Progenitor cell of endocrine pancreas (in vitro differentiated cells): ENCODE measurements at regions not wholly inside any gene's neighbourhood (a gene's known extent, or its start where the extent isn't known, plus 50 kb on each side); places are given as distances from the start of the nearest gene placed in this dataset.
A peak's percentile ranks its signal among the peaks of the same experiment; 100 is the strongest.

ENCODE experiments used
- DNase-seq: peaks from one replicate; pipeline ENCODE4 v3.0.0; 2021; ENCODE audit warnings: low spot score; ENCODE audit not compliant: unreplicated experiment
- H3K27ac Mint-ChIP-seq: 2 replicates; pipeline ENCODE4 v1.8.0; 2021; ENCODE audit warnings: mild to moderate bottlenecking, moderate library complexity, mixed read lengths
- H3K27me3 Mint-ChIP-seq: 2 replicates; pipeline ENCODE4 v1.8.0; 2021; ENCODE audit warnings: mixed read lengths
- H3K36me3 Mint-ChIP-seq: 2 replicates; pipeline ENCODE4 v1.8.0; 2022; ENCODE audit warnings: mixed read lengths; ENCODE audit not compliant: insufficient read depth
- H3K4me1 Mint-ChIP-seq: 2 replicates; pipeline ENCODE4 v1.8.0; 2021; ENCODE audit warnings: low read depth, mixed read lengths
- H3K4me3 Mint-ChIP-seq: 2 replicates; pipeline ENCODE4 v1.8.0; 2021; ENCODE audit warnings: low read depth, mild to moderate bottlenecking, moderate library complexity, mixed read lengths
- H3K9me3 Mint-ChIP-seq: 2 replicates; pipeline ENCODE4 v1.8.0; 2021; ENCODE audit warnings: low read depth, mixed read lengths
- CTCF ChIP-seq: fragments of 200-600 bp; sonication (generic); IDR thresholded peaks from one replicate; pipeline ENCODE4 v1.5.0; 2021; ENCODE audit warnings: antibody characterized with exemption, mild to moderate bottlenecking; ENCODE audit not compliant: unreplicated experiment

DNA sequence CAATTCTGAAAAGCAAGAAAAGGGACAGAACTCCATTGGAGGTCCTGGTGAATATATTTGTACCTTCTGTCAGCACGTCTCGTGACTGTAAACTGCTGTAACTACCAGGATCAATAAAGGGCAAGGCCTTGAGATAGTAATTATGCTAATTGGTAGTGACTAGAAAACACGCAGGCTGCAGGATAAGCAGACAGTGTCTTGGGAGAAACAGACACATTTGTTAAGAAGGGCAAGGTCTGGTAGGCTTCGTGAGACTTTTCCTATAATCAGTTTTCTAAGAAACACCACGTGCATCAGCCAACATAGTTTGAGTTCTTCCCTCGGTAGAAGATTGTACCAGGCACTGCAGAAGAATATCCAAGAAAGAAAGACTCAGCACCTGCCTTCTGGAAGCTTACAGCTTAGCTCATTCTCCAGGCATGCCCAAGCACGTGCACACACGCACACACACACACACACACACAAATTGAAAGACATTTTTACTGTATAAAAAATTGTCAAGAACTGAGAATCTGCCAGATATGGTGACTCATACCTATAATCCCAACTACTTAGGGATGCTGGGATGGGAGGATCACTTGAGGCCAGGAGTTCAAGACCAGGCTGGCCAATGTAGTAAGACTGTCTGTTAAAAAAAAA, 167.0 kb upstream of the SASH1 start:
- Mint-ChIP-seq H3K27me3 (peaks cover 3% of the 10 kb centered on the region), H3K27ac (no peak overlapping the region), H3K9me3 (peaks cover 7% of the 10 kb centered on the region), H3K4me3 (no peak overlapping the region), H3K4me1 (peaks cover 7% of the 10 kb centered on the region), H3K36me3 (peaks cover 2% of the 10 kb centered on the region)
- no peak for TF ChIP-seq CTCF
- no peak for DNase-seq

- Mint-ChIP-seq H3K9me3 (peaks cover 7% of the 10 kb centered on the region), H3K27ac (no peak overlapping the region), H3K4me1 (peaks cover 7% of the 10 kb centered on the region), H3K4me3 (no peak overlapping the region), H3K27me3 (peaks cover 3% of the 10 kb centered on the region), H3K36me3 (peaks cover 2% of the 10 kb centered on the region)
- no peak for DNase-seq
- TF ChIP-seq CTCF, result peak; percentile 53
Measured at GRCh38 chr6:148177589-148178233, 164.9 kb upstream of the SASH1 start.

GRCh38 chr6:148179786-148180185, 162.9 kb upstream of the SASH1 start:
- DNase-seq, result no peak
- Mint-ChIP-seq H3K27ac (no peak overlapping the region), H3K4me3 (no peak overlapping the region), H3K36me3 (peaks cover 2% of the 10 kb centered on the region), H3K27me3 (no peaks in the 10 kb centered on the region), H3K4me1 (peaks cover 7% of the 10 kb centered on the region), H3K9me3 (peaks cover 7% of the 10 kb centered on the region)
- TF ChIP-seq CTCF, result peak; percentile 42

GRCh38 chr6:148182378-148182777, 160.3 kb upstream of the SASH1 start:
- no peak overlapping the region for H3K4me3 Mint-ChIP-seq

GRCh38 chr6:148183776-148184175, 158.9 kb upstream of the SASH1 start:
- H3K4me1 Mint-ChIP-seq, result peaks cover 17% of the 10 kb centered on the region

More at GRCh38 chr6:148182378-148182777, 160.3 kb upstream of the SASH1 start:
- TF ChIP-seq CTCF, result no peak
- no peak for DNase-seq
- H3K36me3 Mint-ChIP-seq, result peaks cover 2% of the 10 kb centered on the region
- H3K27me3 Mint-ChIP-seq, result no peaks in the 10 kb centered on the region
- H3K9me3 Mint-ChIP-seq, result peaks cover 5% of the 10 kb centered on the region
- H3K27ac Mint-ChIP-seq, result no peak overlapping the region
- peaks cover 10% of the 10 kb centered on the region for H3K4me1 Mint-ChIP-seq

More at GRCh38 chr6:148183776-148184175, 158.9 kb upstream of the SASH1 start:
- Mint-ChIP-seq H3K27me3 (no peaks in the 10 kb centered on the region), H3K9me3 (no peaks in the 10 kb centered on the region), H3K36me3 (no peaks in the 10 kb centered on the region), H3K27ac (no peak overlapping the region), H3K4me3 (no peak overlapping the region)
- DNase-seq, result no peak
- TF ChIP-seq CTCF, result no peak
